Spinal cord (tissue), 9 donors: ENCODE measurements at regions not wholly inside any gene's neighbourhood (a gene's known extent, or its start where the extent isn't known, plus 50 kb on each side); places are given as distances from the start of the nearest gene placed in this dataset.

Experiments
- DNase-seq, 6 donors: peaks; one replicate each; pipeline versions ENCODE4 v3.0.0 to v3.0.0-alpha.2; 2013 to 2015; ENCODE audit warnings: low spot score in 6 of 6, low read depth in 4 of 6
- H3K27ac ChIP-seq: one replicate; pipeline ENCODE4 v1.5.1; 2013; ENCODE audit warnings: low read depth, low read length, control low read depth
- H3K27me3 ChIP-seq: one replicate; pipeline ENCODE4 v1.6.1; 2013; ENCODE audit warnings: low read length; ENCODE audit not compliant: control insufficient read depth, insufficient read depth
- H3K36me3 ChIP-seq: one replicate; pipeline ENCODE4 v1.6.1; 2013; ENCODE audit warnings: low read length; ENCODE audit not compliant: control insufficient read depth, insufficient read depth
- H3K4me1 ChIP-seq: one replicate; pipeline ENCODE4 v1.6.1; 2013; ENCODE audit warnings: low read length; ENCODE audit not compliant: control insufficient read depth, insufficient read depth
- H3K4me3 ChIP-seq: one replicate; pipeline ENCODE4 v1.5.1; 2013; ENCODE audit warnings: low read depth, low read length, control low read depth
- H3K9me3 ChIP-seq: one replicate; pipeline ENCODE4 v1.6.1; 2013; ENCODE audit warnings: low read length; ENCODE audit not compliant: control insufficient read depth, insufficient read depth
- WGBS: methylation state at CpG from one replicate; pipeline ENCODE4 v1.1.5; 2013; ENCODE audit warnings: missing lambda C conversion rate; ENCODE audit not compliant: insufficient coverage; 5-methylcytosine and 5-hydroxymethylcytosine counted together
- donor health status: healthy.

DNA sequence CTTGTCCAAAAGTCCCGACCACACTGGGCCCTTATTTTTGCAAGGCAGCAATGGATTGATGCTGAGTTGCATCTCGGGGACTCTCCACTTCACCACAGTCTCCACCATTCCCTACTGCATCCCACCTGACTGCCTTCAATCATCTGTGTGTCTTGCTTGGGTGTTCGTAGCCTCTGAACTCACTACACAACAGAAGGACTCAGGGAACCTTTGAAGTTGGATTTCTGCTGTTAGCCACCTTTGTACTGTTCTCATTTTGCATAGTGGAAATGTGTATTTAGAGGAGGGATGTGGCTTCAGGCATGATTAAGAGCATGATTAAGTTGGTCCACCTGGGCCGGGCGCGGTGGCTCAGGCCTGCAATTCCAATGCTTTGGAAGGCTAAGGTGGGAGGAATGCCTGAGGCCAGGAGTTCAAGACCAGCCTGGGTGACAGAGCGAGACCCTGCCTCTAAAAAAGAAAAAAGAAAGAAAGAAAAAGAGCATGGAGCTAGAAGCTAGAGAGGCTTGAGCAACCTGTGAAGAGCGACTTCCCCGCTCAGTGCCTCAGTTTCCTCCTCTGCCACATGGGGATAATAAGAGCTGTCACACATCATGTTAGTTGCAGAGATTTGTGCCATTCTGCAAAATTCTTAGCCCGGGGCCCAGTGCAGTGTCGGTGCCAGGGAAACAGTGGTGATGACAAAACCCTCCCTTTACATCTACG is 121.3 kb upstream of the PTPN1 start:
- Histone ChIP-seq H3K27me3 (no peaks in the 10 kb centered on the region), H3K27ac (no peak overlapping the region), H3K36me3 (no peaks in the 10 kb centered on the region), H3K4me3 (no peak overlapping the region), H3K9me3 (no peaks in the 10 kb centered on the region), H3K4me1 (peaks cover 8% of the 10 kb centered on the region)
- DNase-seq = no peak
- whole genome bisulfite sequencing = 98% methylated on average over 7 of the region's 12 CpGs

DNA sequence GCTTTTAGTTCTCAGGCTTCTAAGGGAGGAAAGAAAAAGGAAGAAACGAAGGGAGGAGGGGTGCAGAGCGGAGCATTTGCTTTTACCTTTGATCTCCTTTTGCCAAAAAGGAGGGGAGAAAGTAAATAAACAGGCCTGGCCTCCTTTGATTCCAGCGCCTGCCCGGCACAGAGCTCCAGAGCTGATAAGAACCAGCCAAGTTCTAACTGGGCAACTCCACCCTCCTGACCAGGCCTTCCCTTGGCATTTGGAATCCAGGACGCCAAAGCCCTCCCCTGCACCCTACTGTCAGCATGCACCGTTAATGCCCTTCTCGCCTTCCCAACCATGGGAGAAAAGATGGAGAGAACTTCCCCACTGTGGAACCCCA is 120.8 kb upstream of the PTPN1 start:
- Histone ChIP-seq H3K27me3 (no peaks in the 10 kb centered on the region), H3K27ac (no peak overlapping the region), H3K9me3 (no peaks in the 10 kb centered on the region), H3K4me1 (peaks cover 8% of the 10 kb centered on the region), H3K36me3 (no peaks in the 10 kb centered on the region), H3K4me3 (no peak overlapping the region)
- 49% methylated on average over 3 of the region's 7 CpGs for WGBS
- no peak for DNase-seq

DNA sequence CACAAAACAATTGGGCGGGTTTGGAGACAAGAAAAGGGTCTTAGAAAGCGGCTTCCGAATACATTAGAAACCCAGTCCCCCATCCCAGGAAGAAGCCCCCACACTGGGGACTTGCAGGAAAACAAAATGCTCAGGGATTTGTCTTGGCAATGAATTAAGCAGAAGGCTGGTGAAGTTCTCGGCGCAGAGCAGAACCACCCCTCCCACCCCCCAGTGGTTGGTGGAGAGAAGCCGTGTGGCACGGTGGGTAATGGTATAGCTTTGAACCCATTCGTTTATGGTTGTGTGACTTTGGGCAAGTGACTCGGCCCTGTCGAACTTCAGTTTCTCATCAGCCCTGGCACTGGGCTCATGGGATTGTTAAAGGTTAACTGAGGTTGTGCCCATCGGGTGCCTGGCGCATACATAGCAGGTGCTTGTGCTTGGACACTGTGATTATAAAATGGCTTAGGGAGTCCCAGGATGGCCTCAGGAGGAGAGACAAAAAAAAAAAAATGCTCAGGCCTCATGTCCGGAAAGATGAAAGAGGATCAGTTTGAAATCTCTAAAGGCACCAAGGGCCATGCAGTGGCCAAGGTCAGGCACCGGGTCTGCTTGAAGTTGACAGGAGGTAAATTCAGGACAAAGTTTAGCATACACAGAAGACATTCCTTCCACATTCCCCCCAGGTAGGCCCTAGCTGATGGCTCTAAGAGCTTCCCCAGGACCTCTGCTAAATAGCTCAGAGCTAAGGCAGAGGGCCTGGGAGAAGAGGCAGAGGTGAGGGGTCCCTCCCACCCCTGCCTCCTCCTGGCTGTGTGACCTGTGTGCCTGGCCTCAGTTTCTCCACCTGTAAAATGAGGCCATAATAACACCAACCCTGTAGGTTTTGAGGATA is 120.1 kb upstream of the PTPN1 start:
- DNase-seq = no peak
- no peak overlapping the region for H3K4me3 ChIP-seq
- peaks cover 8% of the 10 kb centered on the region for H3K4me1 ChIP-seq
- no peaks in the 10 kb centered on the region for H3K36me3 ChIP-seq
- H3K27me3 ChIP-seq = no peaks in the 10 kb centered on the region
- 77% methylated on average over 5 of the region's 14 CpGs for WGBS
- H3K27ac ChIP-seq = no peak overlapping the region
- no peaks in the 10 kb centered on the region for H3K9me3 ChIP-seq

DNA sequence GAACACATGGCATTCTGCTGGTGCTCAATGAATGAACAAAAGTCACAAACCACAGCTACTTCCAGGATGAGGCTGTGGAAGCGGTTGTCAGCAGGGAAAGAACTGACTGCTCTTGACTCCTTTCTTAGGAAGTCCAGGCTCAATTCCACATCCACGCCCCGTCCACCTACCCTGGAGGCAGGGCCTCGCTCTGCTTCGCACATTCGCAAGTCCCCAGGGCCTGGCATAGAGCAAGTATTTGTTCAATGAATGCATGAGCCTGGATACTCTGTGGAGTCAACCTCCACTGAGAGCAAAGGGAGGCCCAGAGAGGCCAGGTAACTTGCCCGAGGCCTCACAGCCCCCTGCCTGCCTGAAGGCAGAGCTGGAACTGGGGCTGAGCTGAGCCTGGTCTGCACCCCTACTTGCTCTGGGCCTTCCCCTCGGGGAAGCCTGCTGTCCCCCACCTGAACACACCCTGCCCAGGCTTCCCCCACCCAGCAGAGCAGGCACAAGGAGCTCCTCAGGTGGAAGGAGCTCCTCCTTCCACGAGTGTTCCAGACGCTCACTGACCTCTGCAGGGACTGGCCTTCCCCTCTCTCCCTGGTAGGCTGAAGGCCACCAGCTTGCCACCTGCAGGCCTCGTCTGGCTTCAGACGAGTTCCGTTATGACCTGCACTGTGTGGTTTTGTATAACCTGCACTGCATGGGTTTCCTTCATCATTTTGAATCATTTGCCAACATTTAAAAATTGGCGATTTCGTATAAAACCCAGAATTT is 119.3 kb upstream of the PTPN1 start:
- Histone ChIP-seq H3K4me1 (peaks cover 8% of the 10 kb centered on the region), H3K4me3 (no peak overlapping the region), H3K9me3 (no peaks in the 10 kb centered on the region), H3K36me3 (no peaks in the 10 kb centered on the region), H3K27me3 (no peaks in the 10 kb centered on the region), H3K27ac (no peak overlapping the region)
- WGBS = 96% methylated on average over 15 of the region's 15 CpGs
- DNase-seq = no peak

DNA sequence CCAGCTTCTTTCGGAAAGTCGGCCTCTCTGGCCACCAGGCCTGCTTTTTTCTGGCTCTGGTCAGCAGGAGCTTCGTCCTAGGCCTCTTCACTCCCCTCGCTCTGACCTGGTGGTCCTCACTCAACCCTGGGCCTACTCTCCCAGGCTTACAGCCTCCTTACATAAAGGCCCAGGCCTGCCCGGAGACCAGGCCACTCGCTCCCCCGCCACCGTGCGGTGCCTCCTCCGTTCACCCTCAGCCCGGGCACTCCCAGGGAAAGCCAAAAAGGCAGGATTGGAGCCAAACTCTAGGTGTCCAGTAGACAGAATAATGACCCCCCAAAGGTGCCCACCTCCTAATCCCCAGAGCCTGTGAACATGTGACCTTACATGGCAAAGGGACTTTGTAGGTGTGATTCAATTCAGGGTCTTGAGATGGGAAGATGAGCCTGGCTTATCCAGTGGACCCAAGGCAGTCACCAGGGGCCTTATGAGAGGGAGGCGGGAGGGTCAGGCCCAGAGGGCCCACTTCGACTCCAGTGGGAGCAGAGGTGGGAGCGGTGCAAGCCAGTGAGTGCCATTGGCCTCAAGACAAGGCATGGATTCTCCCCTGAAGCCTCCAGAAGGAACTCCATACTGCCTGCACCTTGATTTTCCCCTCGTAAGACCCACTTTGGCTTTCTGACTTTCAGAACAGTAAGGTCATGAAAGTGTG is 118.6 kb upstream of the PTPN1 start:
- Histone ChIP-seq H3K4me3 (no peak overlapping the region), H3K36me3 (no peaks in the 10 kb centered on the region), H3K4me1 (peaks cover 8% of the 10 kb centered on the region), H3K27me3 (no peaks in the 10 kb centered on the region), H3K9me3 (no peaks in the 10 kb centered on the region), H3K27ac (no peak overlapping the region)
- DNase-seq = no peak
- WGBS = 95% methylated on average over 15 of the region's 15 CpGs

DNA sequence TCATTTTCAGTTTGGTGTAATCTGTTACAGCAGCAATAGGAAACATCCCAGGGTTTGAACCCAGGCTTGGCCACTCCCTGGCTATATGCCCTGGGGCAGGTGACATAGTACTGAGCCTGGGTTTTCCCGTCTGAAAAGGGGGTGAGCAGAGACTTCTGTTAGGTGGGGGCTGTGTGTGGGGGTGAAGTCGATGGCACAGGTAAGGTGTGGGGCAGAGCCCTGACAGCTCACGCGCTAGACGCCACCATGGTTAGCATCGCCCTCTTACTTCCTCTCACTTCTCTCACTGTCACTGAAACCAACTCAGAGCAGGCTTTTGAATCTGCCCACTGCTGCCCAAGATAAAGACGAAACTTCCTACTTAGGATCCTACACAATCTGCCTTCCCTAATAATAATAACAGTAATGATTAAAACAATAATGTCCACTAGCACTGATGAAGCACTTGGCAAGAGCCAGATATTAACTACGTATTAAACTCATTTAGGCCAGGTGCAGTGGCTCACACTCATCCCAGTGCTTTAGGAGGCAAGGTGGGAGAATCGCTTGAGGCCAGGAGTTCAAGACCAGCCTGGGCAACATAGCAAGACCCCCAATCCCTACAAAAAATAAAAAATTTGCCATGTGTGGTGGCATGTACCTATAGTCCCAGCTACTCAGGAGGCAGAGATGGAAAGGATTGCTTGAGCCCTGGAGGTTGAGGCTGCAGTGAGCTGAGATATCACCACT is 117.9 kb upstream of the PTPN1 start:
- DNase-seq = no peak
- Histone ChIP-seq H3K36me3 (no peaks in the 10 kb centered on the region), H3K4me1 (peaks cover 8% of the 10 kb centered on the region), H3K4me3 (no peak overlapping the region), H3K27ac (no peak overlapping the region), H3K9me3 (no peaks in the 10 kb centered on the region), H3K27me3 (no peaks in the 10 kb centered on the region)
- 94% methylated on average over 6 of the region's 9 CpGs for WGBS

DNA sequence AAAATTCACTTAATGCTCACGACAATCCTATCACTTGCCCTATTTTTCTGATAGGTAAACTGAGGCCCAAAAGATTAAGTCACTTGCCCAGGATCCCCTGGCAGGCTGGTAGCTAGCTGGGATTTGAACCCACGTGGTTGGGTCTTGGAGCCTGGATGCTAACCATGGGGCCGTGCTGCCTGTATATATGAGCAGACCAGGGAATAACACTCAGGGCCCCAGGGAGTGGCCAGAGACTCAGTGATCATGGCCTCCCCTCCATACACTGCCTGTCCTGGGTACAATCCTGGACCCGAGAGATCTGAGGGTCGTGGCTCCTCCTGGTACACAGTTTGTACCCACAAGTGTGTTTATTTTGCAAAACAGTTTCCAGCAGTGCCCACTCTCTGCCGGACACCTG is 116.9 kb upstream of the PTPN1 start:
- Histone ChIP-seq H3K36me3 (no peaks in the 10 kb centered on the region), H3K9me3 (no peaks in the 10 kb centered on the region), H3K27me3 (no peaks in the 10 kb centered on the region), H3K4me3 (no peak overlapping the region), H3K27ac (no peak overlapping the region), H3K4me1 (peaks cover 5% of the 10 kb centered on the region)
- 83% methylated on average over 6 of the region's 6 CpGs for WGBS
- DNase-seq = no peak

DNA sequence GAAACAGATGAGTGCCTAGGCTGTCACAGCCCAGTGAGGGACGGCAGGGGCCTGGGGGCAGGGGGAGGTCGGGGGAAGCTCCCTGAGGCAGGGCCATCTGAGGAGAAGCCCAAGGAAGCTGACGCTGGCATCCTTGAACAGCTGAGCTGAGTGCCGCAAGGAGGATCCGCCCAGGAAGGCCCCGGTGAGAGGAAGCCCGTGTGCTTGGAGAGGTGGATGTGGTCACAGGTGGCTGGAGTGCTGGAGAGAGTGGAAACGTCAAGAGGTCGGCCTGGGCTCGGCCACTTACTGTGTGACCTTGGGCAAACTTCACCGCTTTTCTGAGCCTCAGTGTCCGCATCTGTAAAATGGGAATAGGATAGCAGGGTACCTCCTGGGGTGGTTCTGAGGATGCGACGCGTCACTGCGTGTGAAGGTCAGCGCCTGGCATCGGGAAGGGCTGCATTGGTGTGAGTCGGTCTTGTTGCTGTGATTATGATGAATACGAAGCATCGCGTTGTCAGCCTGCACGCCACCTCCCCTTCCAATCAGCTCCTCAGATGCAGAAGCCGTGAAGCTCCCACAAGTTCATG is 116.1 kb upstream of the PTPN1 start:
- Histone ChIP-seq H3K27me3 (no peaks in the 10 kb centered on the region), H3K4me3 (no peak overlapping the region), H3K36me3 (no peaks in the 10 kb centered on the region), H3K9me3 (no peaks in the 10 kb centered on the region), H3K4me1 (peaks cover 10% of the 10 kb centered on the region), H3K27ac (no peak overlapping the region)
- WGBS = 88% methylated on average over 23 of the region's 24 CpGs
- no peak for DNase-seq
